ENCODE measurements at regions not wholly inside any gene's neighbourhood (a gene's known extent, or its start where the extent isn't known, plus 50 kb on each side); places are given as distances from the start of the nearest gene placed in this dataset.
A peak's percentile ranks its signal among the peaks of the same experiment; 100 is the strongest.
"Not testable (repeated sequence)": the region's sequence is repeated elsewhere in the genome, so short reads cannot be mapped to it uniquely, and the experiment has no call there.

DNA sequence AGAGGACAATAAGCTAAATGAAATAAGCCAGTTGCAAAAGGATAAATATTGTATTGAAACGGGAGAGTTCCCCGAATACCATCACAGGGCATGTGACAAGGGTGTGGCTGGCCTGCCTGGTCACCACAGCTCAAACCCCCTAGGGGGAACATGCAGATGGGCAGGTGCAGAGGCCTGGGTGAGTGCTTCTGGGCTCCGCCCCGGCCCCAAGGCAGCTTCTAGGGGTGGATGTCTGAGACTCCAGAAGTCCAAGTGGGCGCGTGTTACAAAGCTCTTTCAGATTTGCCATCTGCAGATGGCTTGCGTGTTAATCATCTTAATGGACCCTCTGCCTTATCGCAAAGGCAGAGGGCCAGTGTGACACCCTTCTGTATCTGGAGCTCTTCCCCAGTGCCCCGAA is 559.2 kb upstream of the IMPG1 start:
- DNase-seq = no peak

GRCh38 chr6:76615395-76615794 is 542.9 kb upstream of the IMPG1 start:
- DNase-seq = no peak

GRCh38 chr6:76612954-76613353 is 540.5 kb upstream of the IMPG1 start:
- no peak for DNase-seq

- DNase-seq = no peak
These were observed 536.7 kb upstream of the IMPG1 start for GRCh38 chr6:76609160-76609559.

- DNase-seq = peak; percentile 55
These were observed 521.6 kb upstream of the IMPG1 start for GRCh38 chr6:76594109-76594508.

GRCh38 chr6:76593668-76594067 is 521.2 kb upstream of the IMPG1 start:
- DNase-seq = no peak

- DNase-seq = no peak
These were observed 520.1 kb upstream of the IMPG1 start for GRCh38 chr6:76592566-76592965.

DNA sequence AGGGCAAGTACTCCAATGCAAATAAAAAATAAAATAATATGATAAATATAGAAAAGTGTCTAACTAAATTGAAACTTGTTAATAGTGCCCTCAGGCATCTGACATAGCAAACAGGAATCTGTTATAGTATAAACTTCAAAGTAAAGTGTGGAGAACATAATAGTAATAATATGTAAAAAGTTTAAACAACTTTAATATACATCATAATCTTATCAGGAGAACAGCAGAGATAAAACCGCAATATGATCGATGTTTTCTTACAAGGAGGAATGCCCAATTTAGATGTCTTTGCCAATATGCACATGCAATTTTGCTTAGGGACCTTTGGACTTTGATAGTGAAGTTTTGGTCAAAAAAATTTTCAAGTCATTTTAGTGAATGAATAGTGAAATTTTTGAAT is 514.8 kb upstream of the IMPG1 start:
- no peak for DNase-seq

DNA sequence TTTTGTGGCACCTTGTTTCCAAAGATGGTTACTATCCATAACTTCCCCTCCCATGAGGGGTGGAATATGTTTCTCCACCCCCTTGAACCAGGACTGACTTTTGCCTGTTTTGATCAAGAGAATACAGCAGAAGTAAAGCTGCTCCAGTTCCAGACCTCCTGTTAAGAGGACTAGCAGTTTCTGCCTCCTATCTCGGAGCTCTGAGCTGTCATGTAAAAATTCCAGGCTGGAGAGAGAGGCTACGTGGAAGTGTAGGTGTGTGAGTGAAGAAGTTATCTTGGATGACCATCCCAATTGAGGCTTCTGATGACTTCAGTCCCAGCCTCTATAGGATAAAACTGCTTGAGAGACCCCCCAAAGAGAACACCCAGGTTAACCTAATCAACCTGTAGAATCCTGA is 511.7 kb upstream of the IMPG1 start:
- no peak for DNase-seq

DNA sequence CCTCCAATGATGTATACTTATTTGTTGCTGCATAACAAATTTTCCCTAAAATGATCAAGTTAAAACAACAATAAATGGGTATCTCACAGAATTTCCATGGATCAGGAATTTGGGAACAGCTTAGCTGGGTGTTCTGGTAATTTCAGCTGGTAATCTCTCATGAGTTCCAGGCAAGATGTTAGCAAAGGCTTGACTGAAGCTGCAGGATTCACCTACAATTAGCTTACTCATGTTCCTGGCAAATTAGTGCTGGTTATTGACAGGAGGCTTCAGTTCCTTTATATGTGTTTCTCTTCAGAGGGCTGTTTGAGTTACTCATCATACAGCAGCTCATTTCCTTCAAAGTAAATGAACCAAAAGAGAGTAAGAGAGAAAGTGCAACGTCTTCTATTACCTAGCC is 506.3 kb upstream of the IMPG1 start:
- DNase-seq = no peak

DNA sequence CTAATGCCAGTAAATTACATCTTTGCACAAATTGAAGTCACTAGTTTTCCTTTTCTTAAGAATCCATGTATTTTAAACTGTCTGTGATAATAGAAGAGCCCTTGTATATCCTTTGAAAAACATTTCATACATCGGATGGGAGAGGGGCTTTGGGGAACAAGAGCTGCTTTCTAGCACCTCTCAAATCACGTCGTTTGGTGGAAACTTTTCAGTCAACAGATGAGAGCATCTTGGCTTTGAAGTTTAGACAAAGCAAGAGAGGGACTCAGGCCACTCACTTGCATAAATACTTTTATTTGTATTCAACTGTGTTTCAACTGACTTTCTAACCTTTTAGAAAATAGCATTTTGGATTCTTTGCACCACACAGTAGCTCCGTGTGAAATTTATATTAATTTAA is 502.3 kb upstream of the IMPG1 start:
- no peak for DNase-seq

GRCh38 chr6:76565932-76566331 is 493.5 kb upstream of the IMPG1 start:
- no peak for DNase-seq

DNA sequence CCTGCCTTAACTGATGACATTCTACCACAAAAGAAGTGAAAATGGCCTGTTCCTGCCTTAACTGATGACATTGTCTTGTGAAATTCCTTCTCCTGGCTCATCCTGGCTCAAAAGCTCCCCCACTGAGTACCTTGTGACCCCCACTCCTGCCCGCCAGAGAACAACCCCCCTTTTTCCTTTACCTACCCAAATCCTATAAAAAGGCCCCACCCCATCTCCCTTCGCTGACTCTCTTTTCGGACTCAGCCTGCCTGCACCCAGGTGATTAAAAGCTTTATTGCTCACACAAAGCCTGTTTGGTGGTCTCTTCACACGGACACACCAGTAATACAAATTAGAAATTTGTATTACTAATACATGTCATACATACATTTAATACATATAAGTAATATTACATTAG is 489.9 kb upstream of the IMPG1 start:
- not testable (repeated sequence) for DNase-seq

DNA sequence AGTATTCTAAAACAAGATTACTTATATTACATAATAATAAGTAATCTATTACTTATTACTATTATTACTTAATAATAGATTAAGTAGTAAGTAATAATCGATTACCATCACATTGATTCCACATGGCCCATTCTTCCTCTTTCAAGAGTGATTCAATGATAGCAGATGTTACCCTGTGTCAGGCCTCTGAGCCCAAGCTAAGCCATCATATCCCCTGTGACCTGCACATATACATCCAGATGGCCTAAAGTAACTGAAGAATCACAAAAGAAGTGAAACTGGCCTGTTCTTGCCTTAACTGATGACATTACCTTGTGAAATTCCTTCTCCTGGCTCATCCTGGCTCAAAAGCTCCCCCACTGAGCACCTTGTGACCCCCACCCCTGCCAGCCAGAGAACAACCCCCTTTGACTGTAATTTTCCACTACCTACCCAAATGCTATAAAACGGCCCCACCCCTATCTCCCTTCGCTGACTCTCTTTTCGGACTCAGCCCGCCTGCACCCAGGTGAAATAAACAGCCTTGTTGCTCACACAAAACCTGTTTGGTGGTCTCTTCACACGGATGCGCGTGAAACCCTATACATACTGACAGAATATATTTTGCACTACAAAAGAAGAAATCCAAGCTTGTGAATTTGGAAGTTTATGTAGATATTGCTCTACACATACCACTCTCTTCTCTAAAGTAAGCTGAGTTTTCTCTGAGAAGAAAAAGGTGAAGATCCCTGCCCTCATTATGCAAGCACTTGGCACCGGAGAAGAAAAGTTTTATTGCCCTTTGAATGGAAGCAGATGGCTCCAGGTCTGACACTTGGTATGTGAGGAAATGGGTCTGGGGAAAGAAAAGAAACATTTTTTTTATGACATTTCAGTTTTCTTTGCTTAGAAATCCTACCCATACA is 488.6 kb upstream of the IMPG1 start:
- DNase-seq = not testable (repeated sequence)

DNA sequence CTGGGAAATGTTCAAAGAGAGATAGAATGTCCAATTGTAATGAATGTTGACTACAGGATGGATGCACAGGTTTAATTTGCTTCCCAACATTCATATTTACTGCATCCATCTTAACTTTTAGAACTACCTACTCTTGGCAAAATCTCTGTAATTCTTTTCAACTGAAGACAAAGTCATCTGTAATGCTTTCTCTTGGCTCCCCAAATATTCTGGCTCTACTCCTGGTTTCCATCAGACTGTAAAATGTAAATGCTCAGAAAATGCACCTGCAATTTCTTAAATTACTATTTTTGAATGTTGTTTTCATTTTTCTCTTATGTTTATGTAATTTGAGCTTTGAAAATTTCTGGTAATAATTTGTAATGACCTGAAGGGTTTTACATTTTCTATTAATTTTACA is 480.8 kb upstream of the IMPG1 start:
- no peak for DNase-seq

GRCh38 chr6:76552268-76552667 is 479.8 kb upstream of the IMPG1 start:
- DNase-seq = no peak

DNA sequence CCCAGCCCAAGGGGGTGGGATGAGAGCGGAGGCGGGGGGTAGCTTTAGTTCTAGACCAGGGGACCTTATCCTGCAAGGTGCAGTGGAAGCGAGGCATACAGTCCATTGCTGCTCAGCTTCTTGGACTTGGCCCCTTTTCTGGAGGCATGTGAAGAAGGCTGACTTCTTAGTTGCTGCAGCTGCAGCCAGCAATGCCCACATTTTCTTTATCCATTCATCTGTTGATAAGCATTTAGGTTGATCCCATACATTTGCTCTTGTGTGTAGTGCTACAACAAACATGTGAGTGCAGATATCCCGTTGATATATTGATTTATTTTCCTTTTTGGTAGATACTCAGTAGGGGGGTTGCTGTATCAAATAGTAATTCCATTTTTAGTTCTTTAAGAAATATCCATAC is 461.2 kb upstream of the IMPG1 start:
- DNase-seq = no peak

DNA sequence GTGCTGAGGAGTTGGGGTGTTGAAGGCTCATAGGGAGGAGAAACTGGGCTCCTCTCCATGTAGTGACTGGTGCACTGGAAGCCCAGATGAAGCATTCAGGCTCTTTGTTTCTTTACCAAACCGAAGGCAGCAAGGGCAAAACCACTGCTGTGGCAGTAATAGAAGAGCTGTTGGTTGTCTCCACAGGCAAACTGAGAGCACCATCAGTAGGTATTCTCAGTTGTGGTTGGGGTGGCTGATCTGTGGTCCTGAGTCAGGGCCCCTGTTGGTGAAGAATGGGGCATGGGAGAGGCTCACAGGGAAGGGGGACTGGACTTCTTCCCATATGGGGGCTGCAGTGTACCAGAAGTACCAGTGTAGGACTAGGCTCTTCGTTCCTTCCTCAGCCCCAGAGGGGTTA is 460.2 kb upstream of the IMPG1 start:
- DNase-seq = no peak

DNA sequence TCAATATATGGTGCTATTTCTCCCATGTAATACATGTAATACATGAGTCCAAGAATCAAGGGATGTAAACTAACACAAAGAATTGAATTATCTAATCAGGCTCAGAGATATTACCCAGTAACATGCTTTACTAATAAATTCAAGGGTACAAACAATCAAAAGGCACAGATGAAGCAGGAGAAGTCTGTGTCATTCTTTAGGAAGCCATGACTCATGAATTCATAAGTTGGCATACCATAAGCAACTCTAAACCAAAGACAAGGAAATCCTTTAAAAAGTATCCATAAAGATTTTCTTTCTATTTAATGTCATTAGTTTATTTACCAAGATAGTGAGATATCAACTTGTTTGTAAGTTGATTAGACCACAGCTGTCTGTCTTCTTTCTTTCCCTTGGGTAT is 446.0 kb upstream of the IMPG1 start:
- no peak for DNase-seq

GRCh38 chr6:76516924-76517323 is 444.5 kb upstream of the IMPG1 start:
- no peak for DNase-seq

- DNase-seq = no peak
These were observed 438.0 kb upstream of the IMPG1 start for GRCh38 chr6:76510489-76510888.

GRCh38 chr6:76509397-76509796 is 436.9 kb upstream of the IMPG1 start:
- no peak for DNase-seq

GRCh38 chr6:76506808-76507207 is 434.3 kb upstream of the IMPG1 start:
- no peak for DNase-seq

- DNase-seq = no peak
These were observed 423.4 kb upstream of the IMPG1 start for GRCh38 chr6:76495909-76496308.

DNA sequence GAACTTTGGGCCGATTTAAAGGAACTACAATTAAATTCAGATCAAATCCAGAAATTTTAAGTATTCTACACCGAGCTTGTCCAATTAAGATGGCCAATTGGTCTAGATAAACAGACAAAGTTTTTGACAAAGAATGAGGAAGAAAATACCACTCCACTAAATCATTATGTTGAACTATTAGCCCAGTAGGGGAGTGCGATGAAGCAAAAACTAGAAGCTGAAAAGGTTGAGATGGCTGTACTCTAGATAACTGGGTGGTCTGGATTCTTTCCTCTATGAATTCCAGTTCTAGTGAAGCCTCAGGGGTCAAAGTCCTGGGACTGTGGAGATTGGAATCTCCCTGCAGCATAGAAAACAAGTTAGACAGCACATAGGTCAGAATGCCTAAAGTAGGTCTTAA is 418.9 kb upstream of the IMPG1 start:
- not testable (repeated sequence) for DNase-seq

Data from activated effector memory CD4-positive, alpha-beta T cell treated with anti-CD3 and anti-CD28 coated beads, Interleukin-2, amount 50 U/mL, for 16 hours (primary cell).